HepG2 (cell line): ENCODE measurements at regions not wholly inside any gene's neighbourhood (a gene's known extent, or its start where the extent isn't known, plus 50 kb on each side); places are given as distances from the start of the nearest gene placed in this dataset.

Source experiments
- ARNT ChIP-seq: fragments of 450-650 bp; IDR thresholded peaks from 2 replicates; pipeline ENCODE4 v1.6.1; 2017
- BRF2 ChIP-seq: sonication (generic); formaldehyde crosslinking; IDR thresholded peaks from 2 replicates; pipeline ENCODE4 v1.8.1; 2022; ENCODE audit warnings: mild to moderate bottlenecking, missing genetic modification reagents
- CEBPZ ChIP-seq: IDR thresholded peaks from 2 replicates; pipeline ENCODE4 v1.6.1; 2012; ENCODE audit warnings: low read length, improper control_type of control experiment
- CREM ChIP-seq, 2 experiments: sonication (generic) in 1 of 2; formaldehyde crosslinking in 1 of 2; IDR thresholded peaks; 2 replicates each; pipeline versions ENCODE4 v1.4.0 to v1.6.1; 2016 to 2020; ENCODE audit warnings: antibody characterized with exemption in 1 of 2, mild to moderate bottlenecking in 1 of 2, missing genetic modification reagents in 1 of 2
- NFRKB ChIP-seq: fragments of 450-650 bp; IDR thresholded peaks from 2 replicates; pipeline ENCODE4 v1.6.1; 2017
- TAF15 ChIP-seq: fragments of 200-400 bp; formaldehyde crosslinking; IDR thresholded peaks from one replicate; pipeline ENCODE4 v1.6.1; 2018; ENCODE audit warnings: mild to moderate bottlenecking, low read depth, low read length; ENCODE audit not compliant: poor library complexity, severe bottlenecking
- THRA ChIP-seq: sonication (generic); formaldehyde crosslinking; IDR thresholded peaks from 2 replicates; pipeline ENCODE4 v1.4.0; 2020; ENCODE audit warnings: missing genetic modification reagents, borderline replicate concordance
- ZKSCAN8 ChIP-seq: IDR thresholded peaks from 2 replicates; pipeline ENCODE4 v1.6.1; 2016; ENCODE audit warnings: borderline replicate concordance, missing genetic modification reagents, missing compliant biosample characterization

GRCh38 chr2:198252472-198252871, 448.1 kb downstream of the PLCL1 start:
- TF ChIP-seq CREM (IDR thresholded peaks at IDR 0.05) (no peak), CREM (CRISPR knock-in tag; IDR thresholded peaks at IDR 0.05) (no peak), ARNT (no peak), CEBPZ (no peak), NFRKB (no peak), THRA (CRISPR knock-in tag) (no peak), BRF2 (no peak), ZKSCAN8 (CRISPR knock-in tag) (no peak), TAF15 (no peak)
